Activated CD8-positive, alpha-beta memory T cell treated with anti-CD3 and anti-CD28 coated beads, Interleukin-2, amount 50 U/mL, for 1 hour (primary cell): ENCODE measurements at regions not wholly inside any gene's neighbourhood (a gene's known extent, or its start where the extent isn't known, plus 50 kb on each side); places are given as distances from the start of the nearest gene placed in this dataset.

Experiments used
- DNase-seq: peaks from one replicate; pipeline ENCODE4 v3.0.0-alpha.2; 2020; ENCODE audit errors: extremely low read depth

GRCh38 chr19:32289566-32290210 is 55.7 kb upstream of the ZNF507 start:
- DNase-seq: no peak

DNA sequence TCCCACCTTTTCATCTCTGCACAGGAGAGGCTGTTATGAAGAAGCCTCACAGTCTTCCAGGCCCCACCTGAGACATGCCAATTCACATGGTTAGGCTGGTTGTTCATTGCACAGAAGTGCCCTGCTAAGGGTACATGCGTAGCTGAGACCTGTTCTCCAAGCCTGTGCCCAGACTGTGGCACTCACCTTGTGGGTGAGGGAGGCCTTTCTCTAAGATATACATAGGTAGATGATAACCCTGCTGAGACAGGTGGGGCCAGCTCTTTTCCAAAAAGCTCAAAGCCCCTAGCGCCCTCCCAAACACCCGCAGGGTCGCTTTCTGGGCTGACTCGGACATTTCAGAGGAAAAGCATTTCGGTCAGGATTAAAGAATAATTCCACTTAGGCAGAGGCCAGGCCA is 53.5 kb upstream of the ZNF507 start:
- no peak for DNase-seq

DNA sequence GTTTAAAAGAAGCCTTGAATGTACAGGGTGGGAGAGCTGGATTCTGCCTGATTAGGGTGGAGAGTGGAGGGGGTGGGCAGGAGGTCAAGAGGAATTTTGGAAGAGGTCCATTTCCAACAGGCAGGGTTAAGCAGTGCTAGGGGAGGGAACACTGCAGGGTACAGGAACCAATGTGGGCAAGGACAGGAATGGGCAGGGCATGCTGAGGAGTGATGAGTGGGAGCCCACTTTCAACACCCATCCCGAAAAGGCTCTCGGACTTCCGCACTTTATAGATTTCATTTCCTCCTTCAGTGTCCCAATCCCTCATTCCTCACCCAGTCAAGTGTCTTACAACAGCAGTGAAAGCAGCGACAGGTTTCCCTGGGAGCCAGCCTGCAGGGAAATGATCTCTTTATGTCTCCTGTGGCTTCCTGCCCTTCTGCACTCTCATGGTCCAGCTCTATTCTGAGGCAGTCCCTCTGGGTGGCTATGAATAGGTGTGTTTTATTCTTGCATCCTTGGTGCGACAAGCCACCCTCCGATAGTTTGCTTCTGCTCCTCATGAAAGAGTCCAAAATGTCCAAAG is 50.5 kb upstream of the ZNF507 start:
- no peak for DNase-seq
